Neuronal stem cell (in vitro differentiated cells): ENCODE measurements at regions not wholly inside any gene's neighbourhood (a gene's known extent, or its start where the extent isn't known, plus 50 kb on each side); places are given as distances from the start of the nearest gene placed in this dataset.

ENCODE experiments used
- DNase-seq: peaks from one replicate; pipeline ENCODE4 v3.0.0-alpha.2; 2013; ENCODE audit warnings: low spot score
- H2AFZ ChIP-seq: one replicate; pipeline ENCODE4 v1.6.1; 2013; ENCODE audit warnings: mild to moderate bottlenecking, low read length, inconsistent platforms
- H2AK5ac ChIP-seq: 2 replicates; pipeline ENCODE4 v1.6.1; 2013; ENCODE audit warnings: low read depth, mild to moderate bottlenecking, inconsistent platforms, low read length, moderate library complexity, mixed read lengths
- H2BK120ac ChIP-seq: 2 replicates; pipeline ENCODE4 v1.6.1; 2013; ENCODE audit warnings: low read depth, mild to moderate bottlenecking, inconsistent platforms, low read length, moderate library complexity, mixed read lengths
- H2BK12ac ChIP-seq: one replicate; pipeline ENCODE4 v1.6.1; 2013; ENCODE audit warnings: low read length, inconsistent platforms
- H2BK15ac ChIP-seq: 2 replicates; pipeline ENCODE4 v1.6.1; 2013; ENCODE audit warnings: mild to moderate bottlenecking, low read length, inconsistent platforms, mixed read lengths
- H2BK5ac ChIP-seq: one replicate; pipeline ENCODE4 v1.6.1; 2013; ENCODE audit warnings: inconsistent platforms, mild to moderate bottlenecking, low read length, moderate library complexity
- H3K14ac ChIP-seq: one replicate; pipeline ENCODE4 v1.6.1; 2013; ENCODE audit warnings: low read length, inconsistent platforms
- H3K18ac ChIP-seq: 2 replicates; pipeline ENCODE4 v1.6.1; 2013; ENCODE audit warnings: low read length, inconsistent platforms
- H3K23ac ChIP-seq: 2 replicates; pipeline ENCODE4 v1.6.1; 2013; ENCODE audit warnings: low read depth, mild to moderate bottlenecking, mixed read lengths, low read length, inconsistent platforms; ENCODE audit not compliant: poor library complexity
- H3K27ac ChIP-seq: replicated peaks from 3 replicates; pipeline ENCODE4 v1.5.1; 2013; ENCODE audit warnings: low read length, inconsistent platforms
- H3K27me3 ChIP-seq, 3 experiments: 2 replicates each; pipeline ENCODE4 v1.6.1; 2013; ENCODE audit warnings: low read length in 3 of 3, mild to moderate bottlenecking in 2 of 3, inconsistent platforms in 1 of 3, low read depth in 1 of 3, mixed read lengths in 1 of 3, moderate library complexity in 1 of 3; ENCODE audit not compliant: control insufficient read depth in 3 of 3, insufficient read depth in 3 of 3
- H3K36me3 ChIP-seq, 2 donors: replicated peaks in 1 of 2; 2 replicates each; pipeline ENCODE4 v1.6.1; 2013; ENCODE audit warnings: low read length in 2 of 2; ENCODE audit not compliant: control insufficient read depth in 2 of 2, insufficient read depth in 2 of 2
- H3K4ac ChIP-seq: 2 replicates; pipeline ENCODE4 v1.6.1; 2013; ENCODE audit warnings: inconsistent platforms, mild to moderate bottlenecking, low read length, moderate library complexity
- H3K4me1 ChIP-seq, 2 donors: 1 replicate in 1 of 2; 2 replicates in 1 of 2; pipeline ENCODE4 v1.6.1; 2013; ENCODE audit warnings: low read length in 2 of 2, low read depth in 1 of 2; ENCODE audit not compliant: control insufficient read depth in 2 of 2, insufficient read depth in 1 of 2
- H3K4me2 ChIP-seq: one replicate; pipeline ENCODE4 v1.6.1; 2013; ENCODE audit warnings: mild to moderate bottlenecking, low read length, inconsistent platforms; ENCODE audit not compliant: insufficient read depth, poor library complexity, severe bottlenecking
- H3K4me3 ChIP-seq, 2 donors: 2 replicates each; pipeline ENCODE4 v1.5.1; 2013; ENCODE audit warnings: low read length in 2 of 2, mild to moderate bottlenecking in 2 of 2, inconsistent platforms in 1 of 2, moderate library complexity in 1 of 2
- H3K79me1 ChIP-seq: one replicate; pipeline ENCODE4 v1.6.1; 2013; ENCODE audit warnings: low read depth, mild to moderate bottlenecking, inconsistent platforms, low read length, moderate library complexity
- H3K9ac ChIP-seq: one replicate; pipeline ENCODE4 v1.6.1; 2013; ENCODE audit warnings: mild to moderate bottlenecking, low read depth, low read length, inconsistent platforms; ENCODE audit not compliant: poor library complexity
- H3K9me3 ChIP-seq, 2 donors: replicated peaks in 1 of 2; 2 replicates each; pipeline versions ENCODE3 to v1.6.1; 2013; ENCODE audit warnings: low read length in 2 of 2, mild to moderate bottlenecking in 2 of 2, inconsistent platforms in 1 of 2, low read depth in 1 of 2, mixed read lengths in 1 of 2, moderate library complexity in 1 of 2; ENCODE audit not compliant: control insufficient read depth in 2 of 2, insufficient read depth in 1 of 2
- H4K8ac ChIP-seq: one replicate; pipeline ENCODE4 v1.6.1; 2013; ENCODE audit warnings: low read depth, mild to moderate bottlenecking, inconsistent platforms, low read length, moderate library complexity
- H4K91ac ChIP-seq: one replicate; pipeline ENCODE4 v1.6.1; 2013; ENCODE audit warnings: low read length, low read depth, mild to moderate bottlenecking, inconsistent platforms; ENCODE audit not compliant: poor library complexity
- WGBS, 2 donors: extraction: QIAGEN DNeasy Blood & Tissue Kit; methylation state at CpG; one replicate each; pipeline ENCODE4 v1.1.7; 2013; ENCODE audit warnings: missing lambda C conversion rate in 2 of 2, mixed read lengths in 1 of 2; ENCODE audit not compliant: insufficient read length in 2 of 2, insufficient replicate concordance in 1 of 2; ENCODE audit errors: extremely low coverage in 2 of 2; 5-methylcytosine and 5-hydroxymethylcytosine counted together

GRCh38 chr10:28947171-28947570 lies 269.9 kb downstream of the BAMBI start:
- Histone ChIP-seq H2BK12ac (no peak overlapping the region), H3K4me3 (no peak overlapping the region), H3K14ac (no peak overlapping the region), H3K4me2 (no peak overlapping the region), H2AK5ac (no peak overlapping the region), H3K4me1 (peaks cover 0 to 2% of the 10 kb centered on the region in 2 donors), H3K36me3 (no peaks in the 10 kb centered on the region), H3K9me3 (no peaks in the 10 kb centered on the region), H3K4ac (no peak overlapping the region), H3K27me3 (peaks cover 0 to 12% (median 2%) of the 10 kb centered on the region in 3 experiments), H3K23ac (no peak overlapping the region), H4K8ac (no peak overlapping the region), H3K79me1 (no peaks in the 10 kb centered on the region), H4K91ac (no peak overlapping the region), H2BK15ac (no peak overlapping the region), H2BK120ac (no peak overlapping the region), H2BK5ac (no peak overlapping the region), H3K18ac (no peak overlapping the region), H2AFZ (no peak overlapping the region), H3K9ac (no peak overlapping the region), H3K27ac (no peak overlapping the region)
- no peak for DNase-seq
- WGBS, 2 donors = no CpG with 5 or more reads among the region's 6 CpGs

- no peak overlapping the region for H4K91ac ChIP-seq
- H2BK5ac ChIP-seq = no peak overlapping the region
- no peak overlapping the region for H2AK5ac ChIP-seq
- no peak overlapping the region for H3K18ac ChIP-seq
- no peak for DNase-seq
- H3K4me2 ChIP-seq = no peak overlapping the region
- no peak overlapping the region for H3K23ac ChIP-seq
- H3K4ac ChIP-seq = no peak overlapping the region
- peaks cover 0 to 6% (median 2%) of the 10 kb centered on the region in 3 experiments for H3K27me3 ChIP-seq
- no peak overlapping the region for H2BK15ac ChIP-seq
- H3K27ac ChIP-seq = no peak overlapping the region
- no peak overlapping the region for H4K8ac ChIP-seq
- no peak overlapping the region for H2BK120ac ChIP-seq
- H3K36me3 ChIP-seq = no peaks in the 10 kb centered on the region
- no peaks in the 10 kb centered on the region for H3K9me3 ChIP-seq
- no peak overlapping the region for H3K14ac ChIP-seq
- no peaks in the 10 kb centered on the region for H3K79me1 ChIP-seq
- no peak overlapping the region for H3K4me3 ChIP-seq
- WGBS, 2 donors = no CpG with 5 or more reads among the region's 1 CpG
- no peak overlapping the region for H2AFZ ChIP-seq
- H3K4me1 ChIP-seq = peaks cover 0 to 2% of the 10 kb centered on the region in 2 donors
- no peak overlapping the region for H2BK12ac ChIP-seq
- H3K9ac ChIP-seq = no peak overlapping the region
Observed at GRCh38 chr10:28948046-28948445, 270.7 kb downstream of the BAMBI start.

- H2AK5ac ChIP-seq = no peak overlapping the region
- H3K4me3 ChIP-seq = no peak overlapping the region
- no peaks in the 10 kb centered on the region for H3K9me3 ChIP-seq
- no peak overlapping the region for H3K4me2 ChIP-seq
- peaks cover 0 to 6% (median 2%) of the 10 kb centered on the region in 3 experiments for H3K27me3 ChIP-seq
- no peak overlapping the region for H2BK120ac ChIP-seq
- H4K8ac ChIP-seq = no peak overlapping the region
- H4K91ac ChIP-seq = no peak overlapping the region
- no peak overlapping the region for H2BK15ac ChIP-seq
- no CpG with 5 or more reads among the region's 8 CpGs for WGBS, 2 donors
- H2AFZ ChIP-seq = no peak overlapping the region
- no peak overlapping the region for H3K4ac ChIP-seq
- H3K18ac ChIP-seq = no peak overlapping the region
- no peak overlapping the region for H3K14ac ChIP-seq
- no peak overlapping the region for H3K9ac ChIP-seq
- H3K79me1 ChIP-seq = no peaks in the 10 kb centered on the region
- H2BK5ac ChIP-seq = no peak overlapping the region
- no peaks in the 10 kb centered on the region for H3K36me3 ChIP-seq
- no peak for DNase-seq
- peaks cover 0 to 2% of the 10 kb centered on the region in 2 donors for H3K4me1 ChIP-seq
- H3K27ac ChIP-seq = no peak overlapping the region
- H3K23ac ChIP-seq = no peak overlapping the region
- H2BK12ac ChIP-seq = no peak overlapping the region
Observed at GRCh38 chr10:28949005-28950004, 272.0 kb downstream of the BAMBI start.

- Histone ChIP-seq H2AFZ (no peak overlapping the region), H4K91ac (no peak overlapping the region), H2BK5ac (no peak overlapping the region), H3K36me3 (no peaks in the 10 kb centered on the region), H3K4me3 (no peak overlapping the region), H3K4me2 (no peak overlapping the region), H2BK15ac (no peak overlapping the region), H3K23ac (no peak overlapping the region), H2BK12ac (no peak overlapping the region), H3K9me3 (no peaks in the 10 kb centered on the region), H3K14ac (no peak overlapping the region), H3K79me1 (no peaks in the 10 kb centered on the region), H2BK120ac (no peak overlapping the region), H3K4me1 (peaks cover 0 to 2% of the 10 kb centered on the region in 2 donors), H3K9ac (no peak overlapping the region), H3K4ac (no peak overlapping the region), H3K27ac (no peak overlapping the region), H4K8ac (no peak overlapping the region), H3K18ac (no peak overlapping the region), H2AK5ac (no peak overlapping the region), H3K27me3 (peaks cover 0 to 6% (median 2%) of the 10 kb centered on the region in 3 experiments)
- no CpG with 5 or more reads among the region's 6 CpGs for WGBS, 2 donors
- no peak for DNase-seq
Observed at GRCh38 chr10:28951484-28951883, 274.2 kb downstream of the BAMBI start.
